CD14-positive monocyte (primary cell): ENCODE measurements at regions not wholly inside any gene's neighbourhood (a gene's known extent, or its start where the extent isn't known, plus 50 kb on each side); places are given as distances from the start of the nearest gene placed in this dataset.

Source experiments
- DNase-seq, 3 donors: peaks; one replicate each; pipeline ENCODE4 v3.0.0-alpha.2; 2011 to 2022
- H2AFZ ChIP-seq: 2 replicates; pipeline ENCODE4 v1.6.0; 2012; ENCODE audit warnings: mild to moderate bottlenecking, low read depth, low read length, inconsistent platforms; ENCODE audit not compliant: insufficient read depth, poor library complexity, severe bottlenecking
- H3K27ac ChIP-seq, 2 donors: 1 replicate in 1 of 2; 2 replicates in 1 of 2; pipeline ENCODE4 v1.5.1; 2012 to 2013; ENCODE audit warnings: low read length in 2 of 2, control low read depth in 1 of 2, inconsistent platforms in 1 of 2, low read depth in 1 of 2, mild to moderate bottlenecking in 1 of 2
- H3K27me3 ChIP-seq, 2 donors: one replicate each; pipeline versions ENCODE4 v1.6.0 to v1.6.1; 2011 to 2013; ENCODE audit warnings: low read length in 2 of 2; ENCODE audit not compliant: control insufficient read depth in 2 of 2, insufficient read depth in 2 of 2
- H3K36me3 ChIP-seq, 2 donors: replicated peaks in 1 of 2; 1 replicate in 1 of 2; 2 replicates in 1 of 2; pipeline versions ENCODE4 v1.5.1 to v1.6.1; 2012 to 2013; ENCODE audit warnings: low read length in 2 of 2, control low read depth in 1 of 2, inconsistent platforms in 1 of 2, mild to moderate bottlenecking in 1 of 2; ENCODE audit not compliant: insufficient read depth in 2 of 2, control insufficient read depth in 1 of 2
- H3K4me1 ChIP-seq, 2 donors: 1 replicate in 1 of 2; 2 replicates in 1 of 2; pipeline versions ENCODE4 v1.5.1 to v1.6.1; 2012 to 2013; ENCODE audit warnings: low read length in 2 of 2, control low read depth in 1 of 2, inconsistent platforms in 1 of 2, mild to moderate bottlenecking in 1 of 2, moderate library complexity in 1 of 2; ENCODE audit not compliant: insufficient read depth in 2 of 2, control insufficient read depth in 1 of 2
- H3K4me2 ChIP-seq: replicated peaks from 2 replicates; pipeline ENCODE3; 2012; ENCODE audit warnings: low read length, moderate library complexity, mild to moderate bottlenecking; ENCODE audit not compliant: poor library complexity, severe bottlenecking; ENCODE audit errors: extremely low read depth
- H3K4me3 ChIP-seq, 3 experiments: fragments of 200-600 bp in 1 of 3; sonication (generic) in 1 of 3; replicated peaks in 1 of 3; 1 replicate in 2 of 3; 2 replicates in 1 of 3; pipeline ENCODE4 v1.5.1; 2011 to 2013; ENCODE audit warnings: low read length in 3 of 3, mild to moderate bottlenecking in 3 of 3, control low read depth in 2 of 3, low read depth in 2 of 3, inconsistent platforms in 1 of 3, moderate library complexity in 1 of 3
- H3K79me2 ChIP-seq: 2 replicates; pipeline ENCODE4 v1.6.0; 2012; ENCODE audit warnings: mild to moderate bottlenecking, control low read depth, inconsistent platforms, low read length, moderate library complexity; ENCODE audit not compliant: insufficient read depth
- H3K9ac ChIP-seq: 2 replicates; pipeline ENCODE4 v1.6.0; 2017; ENCODE audit warnings: low read length, mild to moderate bottlenecking; ENCODE audit not compliant: insufficient read depth, poor library complexity, severe bottlenecking
- H3K9me3 ChIP-seq, 2 donors: replicated peaks in 1 of 2; 1 replicate in 1 of 2; 2 replicates in 1 of 2; pipeline versions ENCODE4 v1.5.1 to v1.6.1; 2012 to 2013; ENCODE audit warnings: low read length in 2 of 2, control low read depth in 1 of 2; ENCODE audit not compliant: control insufficient read depth in 1 of 2, insufficient read depth in 1 of 2
- H4K20me1 ChIP-seq: 2 replicates; pipeline ENCODE4 v1.6.0; 2012; ENCODE audit warnings: mild to moderate bottlenecking, low read length, control low read depth, moderate library complexity; ENCODE audit not compliant: insufficient read depth
- H3K27ac Mint-ChIP-seq, 7 donors: one replicate each; pipeline ENCODE4 v1.8.0; 2020; ENCODE audit warnings: mild to moderate bottlenecking in 7 of 7, mixed read lengths in 7 of 7, moderate library complexity in 6 of 7, inconsistent platforms in 2 of 7
- H3K27me3 Mint-ChIP-seq, 3 donors: one replicate each; pipeline ENCODE4 v1.8.0; 2021 to 2022; ENCODE audit warnings: low read depth in 3 of 3, mild to moderate bottlenecking in 3 of 3, mixed read lengths in 3 of 3, moderate library complexity in 3 of 3, inconsistent platforms in 1 of 3
- H3K36me3 Mint-ChIP-seq, 2 donors: one replicate each; pipeline ENCODE4 v1.8.0; 2020; ENCODE audit warnings: mixed read lengths in 2 of 2, inconsistent platforms in 1 of 2, mild to moderate bottlenecking in 1 of 2
- H3K4me1 Mint-ChIP-seq: one replicate; pipeline ENCODE4 v1.8.0; 2020; ENCODE audit warnings: mild to moderate bottlenecking, mixed read lengths
- H3K4me3 Mint-ChIP-seq, 2 donors: one replicate each; pipeline ENCODE4 v1.8.0; 2020; ENCODE audit warnings: mild to moderate bottlenecking in 2 of 2, mixed read lengths in 2 of 2, moderate library complexity in 1 of 2
- H3K9me3 Mint-ChIP-seq, 7 donors: one replicate each; pipeline ENCODE4 v1.8.0; 2020 to 2022; ENCODE audit warnings: mixed read lengths in 7 of 7, mild to moderate bottlenecking in 6 of 7, moderate library complexity in 6 of 7, inconsistent platforms in 2 of 7
- WGBS: methylation state at CpG from one replicate; pipeline ENCODE4 v1.1.5; 2013; ENCODE audit warnings: missing lambda C conversion rate; ENCODE audit not compliant: insufficient coverage; 5-methylcytosine and 5-hydroxymethylcytosine counted together
- intact Hi-C, 2 donors: fragments of 100-400 bp; cut with micrococcal nuclease; formaldehyde crosslinking; loops; one replicate each; pipeline versions ENCODE4 v1.15.0 to v1.15.1; 2023
- TF ChIP-seq, protein P1 (sequence below): fragments of 200-600 bp; IDR thresholded peaks from one replicate; pipeline ENCODE4 v1.8.0; 2022; ENCODE audit warnings: antibody characterized with exemption, mild to moderate bottlenecking

DNA sequence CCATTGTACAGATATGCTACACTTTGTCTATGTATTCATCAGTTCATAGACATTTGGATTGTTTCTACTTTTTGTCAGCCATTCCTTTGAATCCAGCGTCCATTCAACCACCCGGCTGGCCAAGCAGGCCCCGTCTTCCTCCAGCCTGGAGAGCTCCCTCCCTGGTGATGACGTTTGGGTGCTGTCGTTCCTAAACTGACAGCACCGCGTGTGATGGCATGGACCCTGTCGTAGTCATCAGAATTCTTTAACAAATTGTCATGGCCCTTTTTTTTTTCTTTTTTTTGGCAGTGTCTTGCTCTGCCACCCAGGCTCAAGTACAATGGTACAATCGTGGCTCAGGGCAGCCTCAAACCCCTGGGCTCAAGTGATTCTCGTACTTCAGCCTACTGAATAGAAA is 138.6 kb upstream of the ERRFI1 start:
- Histone ChIP-seq H3K79me2 (no peaks in the 10 kb centered on the region), H3K36me3 (no peaks in the 10 kb centered on the region), H3K9me3 (no peaks in the 10 kb centered on the region), H3K27me3 (no peaks in the 10 kb centered on the region), H3K27ac (no peak overlapping the region), H3K4me3 (no peak overlapping the region), H3K4me1 (peaks cover 0 to 5% of the 10 kb centered on the region in 2 donors), H2AFZ (no peak overlapping the region), H3K9ac (no peak overlapping the region), H4K20me1 (no peaks in the 10 kb centered on the region), H3K4me2 (no peak overlapping the region)
- H3K4me1 Mint-ChIP-seq, result peaks cover 6% of the 10 kb centered on the region
- peaks cover 0 to 7% (median 0%) of the 10 kb centered on the region in 7 donors for H3K9me3 Mint-ChIP-seq
- intact Hi-C loops, result no loop called here
- no peaks in the 10 kb centered on the region for H3K36me3 Mint-ChIP-seq
- no peak overlapping the region for H3K27ac Mint-ChIP-seq
- peaks cover 3 to 7% (median 5%) of the 10 kb centered on the region in 3 donors for H3K27me3 Mint-ChIP-seq
- DNase-seq, result no peak
- TF ChIP-seq, protein P1, sequence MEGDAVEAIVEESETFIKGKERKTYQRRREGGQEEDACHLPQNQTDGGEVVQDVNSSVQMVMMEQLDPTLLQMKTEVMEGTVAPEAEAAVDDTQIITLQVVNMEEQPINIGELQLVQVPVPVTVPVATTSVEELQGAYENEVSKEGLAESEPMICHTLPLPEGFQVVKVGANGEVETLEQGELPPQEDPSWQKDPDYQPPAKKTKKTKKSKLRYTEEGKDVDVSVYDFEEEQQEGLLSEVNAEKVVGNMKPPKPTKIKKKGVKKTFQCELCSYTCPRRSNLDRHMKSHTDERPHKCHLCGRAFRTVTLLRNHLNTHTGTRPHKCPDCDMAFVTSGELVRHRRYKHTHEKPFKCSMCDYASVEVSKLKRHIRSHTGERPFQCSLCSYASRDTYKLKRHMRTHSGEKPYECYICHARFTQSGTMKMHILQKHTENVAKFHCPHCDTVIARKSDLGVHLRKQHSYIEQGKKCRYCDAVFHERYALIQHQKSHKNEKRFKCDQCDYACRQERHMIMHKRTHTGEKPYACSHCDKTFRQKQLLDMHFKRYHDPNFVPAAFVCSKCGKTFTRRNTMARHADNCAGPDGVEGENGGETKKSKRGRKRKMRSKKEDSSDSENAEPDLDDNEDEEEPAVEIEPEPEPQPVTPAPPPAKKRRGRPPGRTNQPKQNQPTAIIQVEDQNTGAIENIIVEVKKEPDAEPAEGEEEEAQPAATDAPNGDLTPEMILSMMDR, result no peak
- 95% methylated on average over 10 of the region's 10 CpGs for WGBS
- H3K4me3 Mint-ChIP-seq, result no peak overlapping the region

DNA sequence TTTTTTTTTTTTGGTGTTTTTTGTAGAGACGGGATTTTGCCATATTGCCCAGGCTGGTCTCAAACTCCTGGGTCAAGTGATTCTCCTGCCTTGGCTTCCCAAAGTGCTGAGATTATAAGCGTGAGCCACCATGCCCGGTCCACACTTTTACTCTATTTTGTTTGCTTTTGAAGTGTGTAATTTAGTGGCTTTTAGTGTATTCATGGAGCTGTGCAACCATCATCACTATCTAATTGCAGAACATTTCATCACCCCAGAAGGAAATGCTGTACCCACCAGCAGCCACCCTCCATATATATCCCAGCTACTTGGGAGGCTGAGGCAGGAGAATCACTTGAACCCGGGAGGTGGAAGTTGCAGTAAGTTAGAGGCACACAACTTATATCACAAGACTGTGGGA is 136.9 kb upstream of the ERRFI1 start:
- H3K27ac ChIP-seq, result no peak overlapping the region
- H3K79me2 ChIP-seq, result no peaks in the 10 kb centered on the region
- H3K9me3 ChIP-seq, result no peaks in the 10 kb centered on the region
- Mint-ChIP-seq H3K9me3 (peaks cover 0 to 7% (median 0%) of the 10 kb centered on the region in 7 donors), H3K27ac (no peak overlapping the region), H3K27me3 (peaks cover 3 to 15% (median 7%) of the 10 kb centered on the region in 3 donors), H3K36me3 (no peaks in the 10 kb centered on the region), H3K4me3 (no peak overlapping the region), H3K4me1 (no peaks in the 10 kb centered on the region)
- H3K4me1 ChIP-seq, result no peaks in the 10 kb centered on the region
- no peaks in the 10 kb centered on the region for H3K36me3 ChIP-seq
- H4K20me1 ChIP-seq, result no peaks in the 10 kb centered on the region
- no peak overlapping the region for H2AFZ ChIP-seq
- no peak overlapping the region for H3K9ac ChIP-seq
- no peak overlapping the region for H3K4me3 ChIP-seq
- DNase-seq, result no peak
- WGBS, result no CpG with 5 or more reads among the region's 4 CpGs
- intact Hi-C loops, result no loop called here
- H3K27me3 ChIP-seq, result no peaks in the 10 kb centered on the region
- H3K4me2 ChIP-seq, result no peak overlapping the region
- TF ChIP-seq, protein P1, result no peak
